NCI-H510A (cell line): ENCODE measurements at regions not wholly inside any gene's neighbourhood (a gene's known extent, or its start where the extent isn't known, plus 50 kb on each side); places are given as distances from the start of the nearest gene placed in this dataset.
"Not testable (repeated sequence)": the region's sequence is repeated elsewhere in the genome, so short reads cannot be mapped to it uniquely, and the experiment has no call there.

ENCODE experiments used
- DNase-seq: peaks from one replicate; lab custom pipeline; 2025; lab: John Stamatoyannopoulos, UW

- DNase-seq = no peak
These were observed 1090.7 kb upstream of the MIR17HG start for GRCh38 chr13:90256746-90257145.

GRCh38 chr13:90258129-90258528 lies 1089.4 kb upstream of the MIR17HG start:
- no peak for DNase-seq

- no peak for DNase-seq
These were observed 1086.1 kb upstream of the MIR17HG start for GRCh38 chr13:90261343-90261742.

- DNase-seq = no peak
These were observed 1077.3 kb upstream of the MIR17HG start for GRCh38 chr13:90270226-90270625.

- DNase-seq = no peak
These were observed 1075.1 kb upstream of the MIR17HG start for GRCh38 chr13:90272356-90272755.

- no peak for DNase-seq
These were observed 1071.3 kb upstream of the MIR17HG start for GRCh38 chr13:90276216-90276615.

- DNase-seq = not testable (repeated sequence)
These were observed 1069.3 kb upstream of the MIR17HG start for GRCh38 chr13:90278231-90278630.

- no peak for DNase-seq
These were observed 1065.8 kb upstream of the MIR17HG start for GRCh38 chr13:90281709-90282108.

- DNase-seq = no peak
These were observed 1060.0 kb upstream of the MIR17HG start for GRCh38 chr13:90287521-90287920.

- no peak for DNase-seq
These were observed 1053.6 kb upstream of the MIR17HG start for GRCh38 chr13:90293793-90294361.

GRCh38 chr13:90299238-90299637 lies 1048.2 kb upstream of the MIR17HG start:
- DNase-seq = no peak

GRCh38 chr13:90300015-90300414 lies 1047.5 kb upstream of the MIR17HG start:
- DNase-seq = no peak

- no peak for DNase-seq
These were observed 1045.4 kb upstream of the MIR17HG start for GRCh38 chr13:90302107-90302506.

- no peak for DNase-seq
These were observed 1041.7 kb upstream of the MIR17HG start for GRCh38 chr13:90305796-90306195.

- no peak for DNase-seq
These were observed 1040.4 kb upstream of the MIR17HG start for GRCh38 chr13:90307136-90307535.

- no peak for DNase-seq
These were observed 1039.2 kb upstream of the MIR17HG start for GRCh38 chr13:90308249-90308648.

- no peak for DNase-seq
These were observed 1035.6 kb upstream of the MIR17HG start for GRCh38 chr13:90311929-90312328.

GRCh38 chr13:90315061-90315460 lies 1032.4 kb upstream of the MIR17HG start:
- DNase-seq = no peak

- no peak for DNase-seq
These were observed 1026.8 kb upstream of the MIR17HG start for GRCh38 chr13:90320664-90321063.

GRCh38 chr13:90321281-90321931 lies 1026.1 kb upstream of the MIR17HG start:
- no peak for DNase-seq

- no peak for DNase-seq
These were observed 1017.8 kb upstream of the MIR17HG start for GRCh38 chr13:90329641-90330040.

GRCh38 chr13:90331974-90332373 lies 1015.5 kb upstream of the MIR17HG start:
- DNase-seq = no peak

GRCh38 chr13:90336507-90336906 lies 1011.0 kb upstream of the MIR17HG start:
- DNase-seq = no peak

GRCh38 chr13:90341348-90341747 lies 1006.1 kb upstream of the MIR17HG start:
- DNase-seq = not testable (repeated sequence)
